ENCODE measurements at regions not wholly inside any gene's neighbourhood (a gene's known extent, or its start where the extent isn't known, plus 50 kb on each side); places are given as distances from the start of the nearest gene placed in this dataset.

DNA sequence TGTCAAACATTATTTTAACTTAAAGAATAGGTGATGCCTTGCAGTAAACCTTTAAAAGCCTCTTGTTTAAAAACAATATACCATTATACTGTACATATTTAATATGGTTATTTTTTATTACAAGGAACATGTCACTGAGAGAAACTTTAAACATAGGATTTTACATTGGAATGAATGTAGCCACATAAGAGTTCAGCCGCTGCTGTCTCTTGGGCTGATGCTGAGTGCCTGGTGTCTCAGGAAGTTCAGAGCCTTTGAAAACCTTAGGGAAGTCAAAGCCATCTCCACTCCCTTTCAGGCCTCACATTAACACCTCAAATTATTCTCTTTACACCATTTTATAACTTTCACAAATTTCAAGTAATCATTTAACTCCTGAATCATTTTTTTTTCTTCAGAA is 93.5 kb upstream of the DKK2 start:
- WGBS (ENCODE audit: insufficient coverage), result 100% methylated on average over 1 of the region's 1 CpG
- Mint-ChIP-seq H3K9me3 (peaks cover 0 to 2% (median 0%) of the 10 kb centered on the region in 7 donors), H3K4me1 (no peaks in the 10 kb centered on the region), H3K27ac (no peak overlapping the region), H3K27me3 (ENCODE audit: low read depth in 3 of 3) (peaks cover 0 to 2% (median 0%) of the 10 kb centered on the region in 3 donors), H3K4me3 (no peak overlapping the region), H3K36me3 (no peaks in the 10 kb centered on the region)
- Histone ChIP-seq H3K4me1 (ENCODE audit: control insufficient read depth in 1 of 2, insufficient read depth in 2 of 2, low read length in 2 of 2) (no peaks in the 10 kb centered on the region), H3K27me3 (ENCODE audit: control insufficient read depth in 2 of 2, insufficient read depth in 2 of 2, low read length in 2 of 2) (no peaks in the 10 kb centered on the region), H3K4me3 (replicated peaks in 1 of 3; ENCODE audit: low read depth in 2 of 3, low read length in 3 of 3) (no peak overlapping the region), H2AFZ (ENCODE audit: insufficient read depth, low read depth, low read length, poor library complexity, severe bottlenecking) (no peak overlapping the region), H3K79me2 (ENCODE audit: insufficient read depth, low read length) (no peaks in the 10 kb centered on the region), H3K27ac (ENCODE audit: low read depth in 1 of 2, low read length in 2 of 2) (no peak overlapping the region), H3K9me3 (replicated peaks in 1 of 2; ENCODE audit: control insufficient read depth in 1 of 2, insufficient read depth in 1 of 2, low read length in 2 of 2) (no peaks in the 10 kb centered on the region), H3K4me2 (replicated peaks; ENCODE audit: extremely low read depth, low read length, poor library complexity, severe bottlenecking) (no peak overlapping the region), H3K9ac (ENCODE audit: insufficient read depth, low read length, poor library complexity, severe bottlenecking) (no peak overlapping the region), H3K36me3 (replicated peaks in 1 of 2; ENCODE audit: control insufficient read depth in 1 of 2, insufficient read depth in 2 of 2, low read length in 2 of 2) (no peaks in the 10 kb centered on the region), H4K20me1 (ENCODE audit: insufficient read depth, low read length) (no peaks in the 10 kb centered on the region)
- TF ChIP-seq, protein P1, sequence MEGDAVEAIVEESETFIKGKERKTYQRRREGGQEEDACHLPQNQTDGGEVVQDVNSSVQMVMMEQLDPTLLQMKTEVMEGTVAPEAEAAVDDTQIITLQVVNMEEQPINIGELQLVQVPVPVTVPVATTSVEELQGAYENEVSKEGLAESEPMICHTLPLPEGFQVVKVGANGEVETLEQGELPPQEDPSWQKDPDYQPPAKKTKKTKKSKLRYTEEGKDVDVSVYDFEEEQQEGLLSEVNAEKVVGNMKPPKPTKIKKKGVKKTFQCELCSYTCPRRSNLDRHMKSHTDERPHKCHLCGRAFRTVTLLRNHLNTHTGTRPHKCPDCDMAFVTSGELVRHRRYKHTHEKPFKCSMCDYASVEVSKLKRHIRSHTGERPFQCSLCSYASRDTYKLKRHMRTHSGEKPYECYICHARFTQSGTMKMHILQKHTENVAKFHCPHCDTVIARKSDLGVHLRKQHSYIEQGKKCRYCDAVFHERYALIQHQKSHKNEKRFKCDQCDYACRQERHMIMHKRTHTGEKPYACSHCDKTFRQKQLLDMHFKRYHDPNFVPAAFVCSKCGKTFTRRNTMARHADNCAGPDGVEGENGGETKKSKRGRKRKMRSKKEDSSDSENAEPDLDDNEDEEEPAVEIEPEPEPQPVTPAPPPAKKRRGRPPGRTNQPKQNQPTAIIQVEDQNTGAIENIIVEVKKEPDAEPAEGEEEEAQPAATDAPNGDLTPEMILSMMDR (IDR thresholded peaks at IDR 0.05), result no peak
- intact Hi-C loops (cut with micrococcal nuclease), result no loop called here
- DNase-seq, result no peak

DNA sequence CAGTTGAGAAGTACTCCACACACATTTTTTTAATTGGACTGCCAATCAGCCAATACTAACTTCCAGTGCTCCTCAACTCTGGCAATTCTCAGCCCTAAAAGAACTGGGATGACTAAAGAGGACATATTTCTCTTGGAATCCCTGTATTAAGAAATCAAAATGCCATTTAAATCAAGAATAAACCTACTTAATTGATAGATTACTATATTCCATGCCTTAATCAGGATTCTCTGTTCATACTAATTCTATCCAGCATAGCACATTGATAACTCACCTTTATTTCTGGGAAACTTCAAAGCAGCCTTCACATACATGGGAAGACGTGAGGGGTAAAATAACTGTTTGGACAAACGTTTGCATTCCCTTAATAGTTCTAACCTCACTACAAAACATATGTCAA is 93.0 kb upstream of the DKK2 start:
- H2AFZ ChIP-seq (ENCODE audit: insufficient read depth, low read depth, low read length, poor library complexity, severe bottlenecking), result no peak overlapping the region
- H4K20me1 ChIP-seq (ENCODE audit: insufficient read depth, low read length), result no peaks in the 10 kb centered on the region
- intact Hi-C loops (cut with micrococcal nuclease), result no loop called here
- no peaks in the 10 kb centered on the region for H3K79me2 ChIP-seq (ENCODE audit: insufficient read depth, low read length)
- DNase-seq, result no peak
- Mint-ChIP-seq H3K4me3 (no peak overlapping the region), H3K9me3 (peaks cover 0 to 2% (median 0%) of the 10 kb centered on the region in 7 donors), H3K36me3 (no peaks in the 10 kb centered on the region), H3K27me3 (ENCODE audit: low read depth in 3 of 3) (peaks cover 0 to 2% (median 0%) of the 10 kb centered on the region in 3 donors), H3K27ac (no peak overlapping the region), H3K4me1 (no peaks in the 10 kb centered on the region)
- no peaks in the 10 kb centered on the region for H3K27me3 ChIP-seq (ENCODE audit: control insufficient read depth in 2 of 2, insufficient read depth in 2 of 2, low read length in 2 of 2)
- H3K27ac ChIP-seq (ENCODE audit: low read depth in 1 of 2, low read length in 2 of 2), result no peak overlapping the region
- whole genome bisulfite sequencing (ENCODE audit: insufficient coverage), result no CpG with 5 or more reads among the region's 2 CpGs
- TF ChIP-seq, protein P1 (IDR thresholded peaks at IDR 0.05), result no peak
- H3K9ac ChIP-seq (ENCODE audit: insufficient read depth, low read length, poor library complexity, severe bottlenecking), result no peak overlapping the region
- H3K4me3 ChIP-seq (replicated peaks in 1 of 3; ENCODE audit: low read depth in 2 of 3, low read length in 3 of 3), result no peak overlapping the region
- no peaks in the 10 kb centered on the region for H3K36me3 ChIP-seq (replicated peaks in 1 of 2; ENCODE audit: control insufficient read depth in 1 of 2, insufficient read depth in 2 of 2, low read length in 2 of 2)
- H3K9me3 ChIP-seq (replicated peaks in 1 of 2; ENCODE audit: control insufficient read depth in 1 of 2, insufficient read depth in 1 of 2, low read length in 2 of 2), result no peaks in the 10 kb centered on the region
- no peak overlapping the region for H3K4me2 ChIP-seq (replicated peaks; ENCODE audit: extremely low read depth, low read length, poor library complexity, severe bottlenecking)
- H3K4me1 ChIP-seq (ENCODE audit: control insufficient read depth in 1 of 2, insufficient read depth in 2 of 2, low read length in 2 of 2), result no peaks in the 10 kb centered on the region
